ENCODE measurements at regions not wholly inside any gene's neighbourhood (a gene's known extent, or its start where the extent isn't known, plus 50 kb on each side); places are given as distances from the start of the nearest gene placed in this dataset.

DNA sequence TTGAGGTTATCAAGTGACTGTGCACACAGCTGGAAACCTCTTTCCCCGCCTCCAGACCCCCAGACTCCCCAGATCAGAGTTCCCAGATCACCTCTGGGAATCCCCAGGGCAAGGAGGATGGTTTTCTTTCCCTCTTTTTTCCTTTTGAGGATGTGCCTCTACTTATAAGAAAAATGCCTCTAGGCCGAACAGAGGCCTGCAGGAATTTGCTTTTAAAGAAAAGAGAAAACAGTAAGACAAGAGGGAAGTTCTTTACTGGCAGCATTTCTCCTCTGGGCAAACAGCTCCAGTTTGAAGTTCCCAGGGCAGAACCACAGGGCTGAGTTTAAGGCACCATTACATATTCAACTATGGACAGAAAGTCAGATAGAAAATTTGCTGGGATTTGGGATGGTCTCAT is 837.9 kb upstream of the LCORL start:
- DNase-seq (ENCODE audit: low read depth), result no peak

GRCh38 chr4:18858229-18858922 is 836.8 kb upstream of the LCORL start:
- DNase-seq (ENCODE audit: low read depth), result no peak

- no peak for DNase-seq (ENCODE audit: low read depth)
Measured at GRCh38 chr4:18850867-18851266, 829.3 kb upstream of the LCORL start.

- DNase-seq (ENCODE audit: low read depth), result no peak
Measured at GRCh38 chr4:18847249-18847890, 825.8 kb upstream of the LCORL start.

DNA sequence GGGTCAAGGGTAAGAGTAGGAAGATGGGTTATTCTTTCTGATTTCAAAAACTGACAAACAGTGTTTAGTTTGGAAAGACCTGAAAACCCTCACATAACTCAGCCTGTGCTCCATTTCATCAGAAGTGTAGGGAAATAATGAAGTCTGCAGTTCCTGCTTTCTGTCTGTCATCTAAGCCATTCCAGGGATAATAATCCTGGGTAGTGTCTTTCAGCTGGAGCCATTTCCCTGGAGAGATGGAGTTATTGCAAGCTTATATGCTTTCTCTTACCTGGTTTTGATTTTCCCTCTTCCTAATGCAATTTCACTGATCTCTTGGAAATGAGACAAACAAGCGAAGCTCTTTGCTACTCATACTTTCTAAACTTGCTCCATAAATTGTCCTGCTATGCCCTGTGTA is 824.8 kb upstream of the LCORL start:
- no peak for DNase-seq (ENCODE audit: low read depth)

DNA sequence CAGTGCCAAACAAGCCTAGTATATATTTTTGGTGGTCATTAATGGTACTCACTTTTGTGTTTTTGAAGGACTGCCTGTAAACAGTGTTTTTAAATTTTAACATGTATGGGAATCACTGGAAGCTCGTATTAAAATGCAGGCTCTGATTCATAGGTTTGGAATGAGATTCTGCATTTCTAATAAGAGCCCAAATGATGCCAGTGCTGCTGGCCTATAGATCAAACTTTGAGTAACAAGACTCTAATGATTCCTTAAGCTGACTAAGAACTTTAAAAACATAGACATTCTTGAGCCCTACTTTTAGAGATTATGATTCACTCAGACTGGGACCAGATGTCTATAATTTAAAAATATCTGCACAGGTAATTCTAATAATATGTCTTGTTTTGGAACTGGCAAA is 823.2 kb upstream of the LCORL start:
- DNase-seq (ENCODE audit: low read depth), result no peak

- DNase-seq (ENCODE audit: low read depth), result no peak
Measured at GRCh38 chr4:18842431-18842830, 820.9 kb upstream of the LCORL start.

- no peak for DNase-seq (ENCODE audit: low read depth)
Measured at GRCh38 chr4:18840481-18840880, 818.9 kb upstream of the LCORL start.

DNA sequence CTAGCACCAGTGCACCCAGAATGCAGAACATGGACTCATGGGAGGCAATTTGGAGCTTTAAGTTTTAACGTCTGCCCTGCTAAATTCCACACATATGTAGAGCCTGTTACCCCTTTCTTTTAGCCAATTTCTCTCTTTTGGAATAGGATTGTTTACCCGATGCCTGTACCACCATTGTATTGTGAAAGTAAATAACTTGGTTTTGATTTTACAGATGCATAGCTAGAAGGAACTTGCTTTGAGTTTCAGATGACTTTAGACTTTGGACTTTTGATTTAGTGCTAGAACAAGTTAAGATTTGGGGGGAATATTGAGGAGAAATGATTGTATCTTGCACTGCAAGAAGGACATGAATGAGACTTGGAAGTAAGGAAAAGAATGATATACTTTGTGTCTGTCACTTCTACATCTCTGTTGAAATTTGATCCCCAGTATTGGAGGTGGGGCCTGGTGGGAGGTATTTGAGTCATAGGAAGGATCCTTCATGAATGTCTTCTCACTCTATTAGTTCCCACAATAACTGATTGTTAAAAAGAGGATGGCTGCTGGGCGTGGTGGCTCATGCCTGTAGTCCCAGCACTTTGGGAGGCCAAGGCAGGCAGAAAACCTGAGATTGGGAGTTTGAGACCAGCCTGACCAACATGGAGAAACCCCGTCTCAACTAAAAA is 794.8 kb upstream of the LCORL start:
- DNase-seq (ENCODE audit: low read depth), result no peak

DNA sequence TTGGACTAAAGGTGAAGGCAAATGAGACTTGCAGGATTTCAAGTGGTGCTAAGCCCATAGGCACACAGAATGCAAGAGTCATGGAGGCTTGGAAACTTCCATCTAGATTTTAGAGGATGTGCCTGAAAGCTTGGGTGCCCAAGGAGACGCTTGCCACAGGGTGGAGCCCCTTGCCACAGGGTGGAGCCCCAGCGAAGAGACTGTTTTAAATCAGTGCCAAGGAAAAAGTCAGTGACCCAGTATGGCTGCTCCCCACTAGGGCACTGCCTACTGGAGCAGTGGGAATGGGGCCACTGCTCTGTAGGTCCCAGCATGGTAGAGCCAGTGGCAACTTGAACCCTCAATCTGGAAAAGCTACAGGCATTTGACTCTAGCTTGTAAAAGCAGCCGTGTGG is 794.2 kb upstream of the LCORL start:
- no peak for DNase-seq (ENCODE audit: low read depth)

DNA sequence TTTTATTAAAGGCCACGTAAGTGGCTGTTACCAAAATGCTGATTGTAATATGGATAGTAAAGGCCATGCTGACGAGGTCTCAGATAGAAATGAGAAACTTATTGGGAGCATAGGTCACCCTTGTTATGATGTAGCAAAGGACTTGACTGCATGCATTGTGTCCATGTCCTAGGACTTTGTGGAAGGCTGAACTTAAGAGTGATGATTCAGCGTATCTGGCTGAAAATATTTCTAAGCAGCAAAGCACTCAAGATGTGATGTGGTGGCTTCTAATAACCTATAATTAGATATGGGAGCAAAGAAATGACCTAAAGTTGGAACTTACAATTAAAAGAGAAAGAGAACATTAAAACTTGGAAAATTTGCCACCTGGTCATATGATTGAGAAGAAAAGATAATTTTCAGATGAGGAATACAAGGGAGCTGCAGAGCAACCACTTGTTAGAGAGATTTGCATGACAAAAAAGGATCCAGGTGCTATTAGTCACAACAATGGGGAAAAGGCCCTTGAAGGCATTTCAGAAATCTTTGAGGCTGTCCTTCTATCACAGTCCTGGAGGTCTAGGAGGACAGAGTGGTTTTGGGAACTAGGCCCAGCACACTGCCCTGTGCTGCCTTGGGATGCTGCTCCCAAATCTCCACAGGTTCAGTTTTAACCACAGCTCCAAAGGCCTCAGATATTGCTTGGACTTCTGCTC is 793.7 kb upstream of the LCORL start:
- no peak for DNase-seq (ENCODE audit: low read depth)

DNA sequence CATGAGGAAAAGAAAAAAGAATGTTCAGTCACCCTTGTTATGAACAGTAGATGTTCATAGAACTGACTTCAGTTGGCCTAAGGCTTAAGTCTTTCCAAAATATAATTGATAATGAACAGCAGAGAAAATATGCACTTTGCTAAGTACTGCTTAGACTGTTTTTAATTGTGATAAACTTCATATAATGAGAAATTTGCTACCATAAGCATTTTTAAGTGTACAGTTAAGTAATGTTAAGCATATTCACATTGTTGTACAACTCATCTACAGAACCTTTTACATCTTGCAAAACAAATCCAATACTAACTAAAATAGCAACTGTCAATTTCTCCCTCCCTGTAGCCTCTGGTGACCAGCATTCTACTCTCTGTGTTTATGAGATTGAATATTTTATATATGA is 792.2 kb upstream of the LCORL start:
- DNase-seq (ENCODE audit: low read depth), result no peak

GRCh38 chr4:18813055-18813454 is 791.5 kb upstream of the LCORL start:
- no peak for DNase-seq (ENCODE audit: low read depth)

DNA sequence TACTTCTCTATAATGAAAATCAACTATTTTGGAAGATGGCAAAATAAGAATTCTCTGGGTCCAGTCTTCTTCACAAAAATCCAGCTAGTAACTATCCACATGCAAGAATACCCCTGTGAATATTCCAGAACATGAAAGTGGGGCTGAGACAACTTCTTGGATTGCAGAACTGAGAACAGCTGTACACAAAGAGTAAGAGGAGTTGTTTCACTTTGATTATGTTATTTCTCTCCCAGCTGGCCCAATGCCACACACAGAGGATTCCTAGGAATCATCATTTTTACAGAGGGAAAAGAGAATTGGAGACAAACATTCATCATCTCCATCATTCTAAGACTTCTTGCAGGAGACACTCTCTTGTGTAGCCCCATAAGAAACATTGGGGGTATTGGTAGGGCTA is 782.2 kb upstream of the LCORL start:
- DNase-seq (ENCODE audit: low read depth), result no peak

GRCh38 chr4:18798123-18798522 is 776.6 kb upstream of the LCORL start:
- DNase-seq (ENCODE audit: low read depth), result no peak

- no peak for DNase-seq (ENCODE audit: low read depth)
Measured at GRCh38 chr4:18795794-18796193, 774.2 kb upstream of the LCORL start.

- DNase-seq (ENCODE audit: low read depth), result no peak
Measured at GRCh38 chr4:18777190-18777930, 755.8 kb upstream of the LCORL start.

DNA sequence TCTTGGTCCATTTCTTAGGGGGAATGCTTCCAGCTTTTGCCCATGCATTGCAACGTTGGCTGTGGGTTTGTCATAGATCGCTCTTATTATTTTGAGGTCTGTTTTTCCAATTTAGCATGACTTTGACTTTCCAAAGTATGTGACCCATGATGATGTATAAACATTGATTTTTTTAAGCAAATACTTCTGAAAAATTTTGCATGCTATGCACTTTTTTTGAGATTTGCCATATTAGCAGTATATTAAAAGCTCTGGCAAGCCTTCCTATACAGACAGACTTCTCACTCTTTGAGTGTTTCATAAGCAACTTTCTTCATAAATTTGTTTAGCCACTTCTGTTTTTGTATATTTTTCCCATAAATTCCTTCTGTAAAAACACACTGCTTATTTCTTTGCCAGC is 746.4 kb upstream of the LCORL start:
- no peak for DNase-seq (ENCODE audit: low read depth)

- DNase-seq (ENCODE audit: low read depth), result no peak
Measured at GRCh38 chr4:18756671-18757070, 735.1 kb upstream of the LCORL start.

GRCh38 chr4:18754180-18754579 is 732.6 kb upstream of the LCORL start:
- no peak for DNase-seq (ENCODE audit: low read depth)

GRCh38 chr4:18751083-18751482 is 729.5 kb upstream of the LCORL start:
- DNase-seq (ENCODE audit: low read depth), result no peak

DNA sequence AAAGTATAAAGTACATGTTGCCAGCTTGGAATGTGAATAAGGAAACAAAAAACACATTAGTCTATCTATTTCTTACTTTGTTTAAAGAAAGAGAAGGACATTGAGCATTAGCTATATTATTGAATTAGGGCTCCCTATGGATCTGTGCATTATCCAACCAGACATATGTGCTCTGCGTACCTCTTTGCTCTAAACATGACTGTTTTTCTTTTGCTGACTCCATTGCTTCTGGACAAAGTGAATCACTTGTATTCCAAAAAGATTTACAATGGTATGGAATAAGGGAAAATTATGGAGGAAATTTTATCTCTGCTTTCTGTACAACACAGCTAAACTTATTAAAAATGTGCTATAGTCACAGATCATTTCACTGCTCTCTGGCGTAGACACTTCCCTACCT is 727.8 kb upstream of the LCORL start:
- DNase-seq (ENCODE audit: low read depth), result no peak
